DND-41 (cell line): ENCODE measurements at regions not wholly inside any gene's neighbourhood (a gene's known extent, or its start where the extent isn't known, plus 50 kb on each side); places are given as distances from the start of the nearest gene placed in this dataset.

Experiments used
- ATAC-seq: fragments of 200-7000 bp; cut with Tn5 transposase; 3 replicates; pipeline ENCODE4 v1.9.1; 2021; ENCODE audit warnings: low read depth; ENCODE audit not compliant: insufficient read depth
- DNase-seq: peaks from one replicate; pipeline ENCODE4 v3.0.0-alpha.2; 2020
- H2AFZ ChIP-seq: 2 replicates; pipeline ENCODE4 v1.6.0; 2012; ENCODE audit warnings: low read depth, low read length
- H3K27ac ChIP-seq: 2 replicates; pipeline ENCODE4 v1.5.1; 2012; ENCODE audit warnings: low read length, inconsistent platforms
- H3K27me3 ChIP-seq: fragments of 200-600 bp; sonication (generic); 2 replicates; pipeline ENCODE4 v1.6.0; 2012; ENCODE audit warnings: low read length, mild to moderate bottlenecking, inconsistent platforms; ENCODE audit not compliant: insufficient read depth, poor library complexity
- H3K36me3 ChIP-seq: 2 replicates; pipeline ENCODE4 v1.5.1; 2012; ENCODE audit warnings: low read length, inconsistent platforms; ENCODE audit not compliant: insufficient read depth
- H3K4me1 ChIP-seq: 2 replicates; pipeline ENCODE4 v1.5.1; 2012; ENCODE audit warnings: mild to moderate bottlenecking, low read length; ENCODE audit not compliant: insufficient read depth
- H3K4me2 ChIP-seq: 2 replicates; pipeline ENCODE4 v1.6.0; 2012; ENCODE audit warnings: mild to moderate bottlenecking, moderate library complexity, low read length, inconsistent platforms; ENCODE audit not compliant: insufficient read depth
- H3K4me3 ChIP-seq, 2 experiments: fragments of 200-600 bp in 1 of 2; shearing (Covaris generic) in 1 of 2; 2 replicates each; pipeline ENCODE4 v1.5.1; 2012 to 2016; ENCODE audit warnings: inconsistent platforms in 2 of 2, low read length in 2 of 2, mild to moderate bottlenecking in 2 of 2, low read depth in 1 of 2, moderate library complexity in 1 of 2
- H3K79me2 ChIP-seq: 2 replicates; pipeline ENCODE4 v1.6.0; 2012; ENCODE audit warnings: low read length, inconsistent platforms; ENCODE audit not compliant: insufficient read depth
- H3K9ac ChIP-seq: 2 replicates; pipeline ENCODE4 v1.6.0; 2012; ENCODE audit warnings: low read depth, mild to moderate bottlenecking, inconsistent platforms, low read length, moderate library complexity
- H3K9me3 ChIP-seq: 2 replicates; pipeline ENCODE4 v1.5.1; 2012; ENCODE audit warnings: low read length, moderate library complexity, mild to moderate bottlenecking, inconsistent platforms; ENCODE audit not compliant: insufficient read depth, severe bottlenecking
- H4K20me1 ChIP-seq: 2 replicates; pipeline ENCODE4 v1.6.0; 2012; ENCODE audit warnings: low read length; ENCODE audit not compliant: insufficient read depth
- EZH2 ChIP-seq: IDR thresholded peaks from 3 replicates; pipeline ENCODE4 v1.6.1; 2012; ENCODE audit warnings: borderline replicate concordance, low read depth, mild to moderate bottlenecking, moderate library complexity, low read length, inconsistent platforms; ENCODE audit not compliant: severe bottlenecking
- TF ChIP-seq, protein P1 (sequence below): IDR thresholded peaks from 2 replicates; pipeline ENCODE4 v1.5.1; 2012; ENCODE audit warnings: borderline replicate concordance, low read length, moderate library complexity, mild to moderate bottlenecking; ENCODE audit not compliant: poor library complexity, severe bottlenecking; ENCODE audit errors: extremely low read depth

DNA sequence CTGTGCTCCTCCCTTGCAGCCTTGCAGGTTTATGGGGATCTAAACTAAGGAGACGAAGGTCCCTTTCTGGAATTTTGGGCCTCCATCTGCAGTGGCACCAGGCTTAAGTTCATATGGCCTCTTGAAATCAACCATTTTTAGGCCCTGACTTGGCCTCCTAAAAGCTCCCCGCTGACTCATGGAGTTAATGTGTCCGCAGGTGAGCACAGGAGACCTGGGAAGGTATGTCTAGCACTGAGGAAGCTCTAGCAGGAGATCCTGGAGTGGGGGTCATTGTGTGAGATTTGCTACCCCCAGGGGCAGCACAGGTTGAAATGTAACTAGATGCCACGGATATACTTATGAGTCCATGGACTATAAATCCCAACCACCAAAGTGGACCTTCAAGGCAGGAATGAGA, 95.9 kb upstream of the CELF4 start:
- ATAC-seq, result no peak
- no peaks in the 10 kb centered on the region for H3K4me1 ChIP-seq
- no peak for DNase-seq
- H3K36me3 ChIP-seq, result no peaks in the 10 kb centered on the region
- H3K9me3 ChIP-seq, result no peaks in the 10 kb centered on the region
- H3K4me3 ChIP-seq, result no peak overlapping the region
- no peaks in the 10 kb centered on the region for H3K27me3 ChIP-seq
- H3K27ac ChIP-seq, result no peak overlapping the region
- no peak overlapping the region for H2AFZ ChIP-seq
- no peaks in the 10 kb centered on the region for H3K79me2 ChIP-seq
- H3K4me2 ChIP-seq, result no peak overlapping the region
- TF ChIP-seq, protein P1, sequence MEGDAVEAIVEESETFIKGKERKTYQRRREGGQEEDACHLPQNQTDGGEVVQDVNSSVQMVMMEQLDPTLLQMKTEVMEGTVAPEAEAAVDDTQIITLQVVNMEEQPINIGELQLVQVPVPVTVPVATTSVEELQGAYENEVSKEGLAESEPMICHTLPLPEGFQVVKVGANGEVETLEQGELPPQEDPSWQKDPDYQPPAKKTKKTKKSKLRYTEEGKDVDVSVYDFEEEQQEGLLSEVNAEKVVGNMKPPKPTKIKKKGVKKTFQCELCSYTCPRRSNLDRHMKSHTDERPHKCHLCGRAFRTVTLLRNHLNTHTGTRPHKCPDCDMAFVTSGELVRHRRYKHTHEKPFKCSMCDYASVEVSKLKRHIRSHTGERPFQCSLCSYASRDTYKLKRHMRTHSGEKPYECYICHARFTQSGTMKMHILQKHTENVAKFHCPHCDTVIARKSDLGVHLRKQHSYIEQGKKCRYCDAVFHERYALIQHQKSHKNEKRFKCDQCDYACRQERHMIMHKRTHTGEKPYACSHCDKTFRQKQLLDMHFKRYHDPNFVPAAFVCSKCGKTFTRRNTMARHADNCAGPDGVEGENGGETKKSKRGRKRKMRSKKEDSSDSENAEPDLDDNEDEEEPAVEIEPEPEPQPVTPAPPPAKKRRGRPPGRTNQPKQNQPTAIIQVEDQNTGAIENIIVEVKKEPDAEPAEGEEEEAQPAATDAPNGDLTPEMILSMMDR, result no peak
- no peak for TF ChIP-seq EZH2
- no peaks in the 10 kb centered on the region for H4K20me1 ChIP-seq
- H3K9ac ChIP-seq, result no peak overlapping the region

- TF ChIP-seq, protein P1, result no peak
- TF ChIP-seq EZH2, result no peak
- H4K20me1 ChIP-seq, result no peaks in the 10 kb centered on the region
- no peaks in the 10 kb centered on the region for H3K27me3 ChIP-seq
- no peak overlapping the region for H3K4me3 ChIP-seq
- H3K4me2 ChIP-seq, result no peak overlapping the region
- no peaks in the 10 kb centered on the region for H3K79me2 ChIP-seq
- ATAC-seq (no peak), DNase-seq (no peak)
- no peaks in the 10 kb centered on the region for H3K9me3 ChIP-seq
- H3K27ac ChIP-seq, result no peak overlapping the region
- H3K4me1 ChIP-seq, result no peaks in the 10 kb centered on the region
- no peak overlapping the region for H2AFZ ChIP-seq
- H3K36me3 ChIP-seq, result no peaks in the 10 kb centered on the region
- no peak overlapping the region for H3K9ac ChIP-seq
These were observed 95.5 kb upstream of the CELF4 start for GRCh38 chr18:37661061-37661460.

DNA sequence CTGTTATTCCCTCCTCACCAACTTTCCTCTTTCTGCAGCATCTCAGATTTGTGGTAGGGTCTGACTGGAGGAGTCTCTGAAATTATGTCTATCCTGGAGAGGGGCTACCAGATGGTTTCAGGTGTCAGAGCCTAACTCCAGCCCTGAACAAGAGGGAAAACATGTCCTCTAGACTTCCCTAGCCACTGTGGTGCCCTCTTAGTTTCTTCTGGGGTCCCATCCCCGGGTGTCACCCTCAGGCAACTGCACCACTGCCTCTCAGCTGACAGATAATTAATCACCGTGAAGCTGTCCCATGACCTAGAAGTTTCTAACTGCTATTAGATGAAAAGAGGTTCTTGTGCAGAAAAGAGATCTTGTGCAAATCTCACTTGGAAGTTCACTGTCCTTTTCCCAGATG, 95.1 kb upstream of the CELF4 start:
- no peak for ATAC-seq
- no peak overlapping the region for H3K9ac ChIP-seq
- no peaks in the 10 kb centered on the region for H3K4me1 ChIP-seq
- H4K20me1 ChIP-seq, result no peaks in the 10 kb centered on the region
- no peak for DNase-seq
- no peak for TF ChIP-seq EZH2
- H3K27me3 ChIP-seq, result no peaks in the 10 kb centered on the region
- H3K4me2 ChIP-seq, result no peak overlapping the region
- no peak overlapping the region for H3K27ac ChIP-seq
- no peaks in the 10 kb centered on the region for H3K36me3 ChIP-seq
- H3K79me2 ChIP-seq, result no peaks in the 10 kb centered on the region
- H3K9me3 ChIP-seq, result no peaks in the 10 kb centered on the region
- no peak overlapping the region for H3K4me3 ChIP-seq
- no peak overlapping the region for H2AFZ ChIP-seq

- TF ChIP-seq, protein P1, result no peak
- no peak for TF ChIP-seq EZH2
- H3K27me3 ChIP-seq, result no peaks in the 10 kb centered on the region
- H3K9ac ChIP-seq, result no peak overlapping the region
- H3K79me2 ChIP-seq, result no peaks in the 10 kb centered on the region
- H3K4me2 ChIP-seq, result no peak overlapping the region
- no peaks in the 10 kb centered on the region for H3K36me3 ChIP-seq
- H2AFZ ChIP-seq, result no peak overlapping the region
- no peaks in the 10 kb centered on the region for H4K20me1 ChIP-seq
- no peak for ATAC-seq
- no peaks in the 10 kb centered on the region for H3K9me3 ChIP-seq
- H3K4me3 ChIP-seq, result no peak overlapping the region
- no peak overlapping the region for H3K27ac ChIP-seq
- H3K4me1 ChIP-seq, result no peaks in the 10 kb centered on the region
- no peak for DNase-seq
These were observed 94.3 kb upstream of the CELF4 start for GRCh38 chr18:37659906-37660305.
